Gastroesophageal sphincter (tissue), 3 donors: ENCODE measurements at regions not wholly inside any gene's neighbourhood (a gene's known extent, or its start where the extent isn't known, plus 50 kb on each side); places are given as distances from the start of the nearest gene placed in this dataset.

Experiments used
- CTCF ChIP-seq, 4 experiments: fragments of 200-600 bp in 2 of 4; fragments of 450-650 bp in 2 of 4; sonication (generic) in 1 of 4; IDR thresholded peaks; one replicate each; pipeline ENCODE4 v1.5.1; 2017 to 2019; ENCODE audit warnings: antibody characterized with exemption in 4 of 4, mild to moderate bottlenecking in 2 of 4, moderate library complexity in 2 of 4
- POLR2A ChIP-seq, 2 donors: fragments of 450-650 bp; IDR thresholded peaks; one replicate each; pipeline ENCODE4 v1.6.1; 2017; ENCODE audit warnings: antibody characterized with exemption in 2 of 2, mild to moderate bottlenecking in 2 of 2, moderate library complexity in 1 of 2

DNA sequence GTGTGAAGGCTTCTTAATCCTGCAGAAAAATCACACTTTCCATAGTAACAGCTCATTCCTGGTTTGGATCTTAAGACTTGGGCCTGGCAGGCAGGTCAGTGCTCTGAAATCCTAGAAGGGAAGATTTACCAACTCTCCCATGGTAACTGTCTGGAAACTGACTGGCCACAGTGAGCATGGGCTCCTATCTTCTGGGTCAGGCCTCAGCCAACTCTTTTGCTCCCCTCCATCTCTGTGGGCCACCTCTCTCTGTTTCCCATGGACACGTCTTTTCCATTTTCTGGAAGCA is 86.7 kb downstream of the ACAA2 start:
- TF ChIP-seq CTCF (IDR thresholded peaks at IDR 0.05) (no peak), POLR2A (IDR thresholded peaks at IDR 0.05) (no peak)
